ENCODE measurements at regions not wholly inside any gene's neighbourhood (a gene's known extent, or its start where the extent isn't known, plus 50 kb on each side); places are given as distances from the start of the nearest gene placed in this dataset.
"Not testable (repeated sequence)": the region's sequence is repeated elsewhere in the genome, so short reads cannot be mapped to it uniquely, and the experiment has no call there.

- DNase-seq (ENCODE audit: insufficient read length, low spot score) (no peak), FAIRE-seq (no peak)
- TF ChIP-seq CTCF (IDR thresholded peaks at IDR 0.05; ENCODE audit: insufficient read depth, missing control alignments) = no peak
Observed at GRCh38 chr11:109062445-109062844, 359.5 kb upstream of the C11orf87 start.

GRCh38 chr11:109062871-109063270 lies 359.1 kb upstream of the C11orf87 start:
- FAIRE-seq = no peak
- no peak for DNase-seq (ENCODE audit: insufficient read length, low spot score)
- no peak for TF ChIP-seq CTCF (IDR thresholded peaks at IDR 0.05; ENCODE audit: insufficient read depth, missing control alignments)

- not testable (repeated sequence) for FAIRE-seq; DNase-seq (ENCODE audit: insufficient read length, low spot score)
Observed at GRCh38 chr11:109064618-109065311, 357.2 kb upstream of the C11orf87 start.

- no peak for TF ChIP-seq CTCF (IDR thresholded peaks at IDR 0.05; ENCODE audit: insufficient read depth, missing control alignments)
- DNase-seq (ENCODE audit: insufficient read length, low spot score) = no peak
- no peak for FAIRE-seq
Observed at GRCh38 chr11:109071262-109071661, 350.7 kb upstream of the C11orf87 start.

- DNase-seq (ENCODE audit: insufficient read length, low spot score) (no peak), FAIRE-seq (no peak)
Observed at GRCh38 chr11:109071712-109072524, 350.1 kb upstream of the C11orf87 start.

GRCh38 chr11:109073032-109073822 lies 348.8 kb upstream of the C11orf87 start:
- DNase-seq (ENCODE audit: insufficient read length, low spot score) (no peak), FAIRE-seq (no peak)
- no peak for TF ChIP-seq CTCF (IDR thresholded peaks at IDR 0.05; ENCODE audit: insufficient read depth, missing control alignments)

More at GRCh38 chr11:109071712-109072524, 350.1 kb upstream of the C11orf87 start:
- TF ChIP-seq CTCF (IDR thresholded peaks at IDR 0.05; ENCODE audit: insufficient read depth, missing control alignments) = no peak

- TF ChIP-seq CTCF (IDR thresholded peaks at IDR 0.05; ENCODE audit: insufficient read depth, missing control alignments) = no peak
- FAIRE-seq (no peak), DNase-seq (ENCODE audit: insufficient read length, low spot score) (no peak)
Observed at GRCh38 chr11:109075976-109076375, 346.0 kb upstream of the C11orf87 start.

Measured in D721Med (cell line).